ENCODE measurements at regions not wholly inside any gene's neighbourhood (a gene's known extent, or its start where the extent isn't known, plus 50 kb on each side); places are given as distances from the start of the nearest gene placed in this dataset.

DNA sequence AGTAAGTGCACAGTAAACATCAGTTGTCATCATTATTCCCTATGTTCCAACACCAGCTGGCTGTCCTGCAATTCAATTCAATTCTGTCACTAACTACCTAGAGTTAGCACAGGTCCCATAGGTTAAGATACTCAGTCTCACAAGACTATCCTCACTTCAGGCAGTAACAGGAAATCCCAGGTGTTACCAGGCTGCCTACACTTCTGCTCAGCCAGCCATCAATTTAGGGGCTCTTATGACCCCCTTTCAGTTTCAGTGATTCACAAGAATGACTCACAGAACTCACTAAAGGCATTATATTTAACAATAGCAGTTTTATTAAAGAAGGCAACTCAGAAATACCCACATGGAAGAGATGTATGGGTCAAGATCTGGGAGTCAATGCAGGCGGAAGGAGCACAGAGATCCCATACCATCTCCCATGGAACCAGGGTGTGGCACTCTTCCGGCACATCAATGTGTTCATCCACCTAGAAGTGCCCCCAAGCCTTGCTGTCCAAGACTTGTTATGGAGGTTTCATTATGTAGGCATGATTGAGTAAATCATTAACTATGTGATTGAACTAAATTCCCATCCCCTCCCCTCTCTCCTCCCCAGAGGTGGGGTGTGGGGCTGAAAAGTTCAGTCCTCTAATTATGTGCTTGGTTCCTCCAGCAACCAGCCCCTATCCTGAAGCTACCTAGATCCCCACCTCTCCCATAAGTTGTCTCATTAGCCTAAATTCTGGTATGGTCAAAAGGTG, 120.8 kb upstream of the WSCD2 start:
- TF ChIP-seq CTCF (conservative IDR thresholded peaks at IDR 0.05; ENCODE audit: low read depth, low read length): no peak
- TF ChIP-seq RCOR1 (IDR thresholded peaks at IDR 0.05; ENCODE audit: insufficient replicate concordance, low read length): no peak
- TF ChIP-seq, protein P1, sequence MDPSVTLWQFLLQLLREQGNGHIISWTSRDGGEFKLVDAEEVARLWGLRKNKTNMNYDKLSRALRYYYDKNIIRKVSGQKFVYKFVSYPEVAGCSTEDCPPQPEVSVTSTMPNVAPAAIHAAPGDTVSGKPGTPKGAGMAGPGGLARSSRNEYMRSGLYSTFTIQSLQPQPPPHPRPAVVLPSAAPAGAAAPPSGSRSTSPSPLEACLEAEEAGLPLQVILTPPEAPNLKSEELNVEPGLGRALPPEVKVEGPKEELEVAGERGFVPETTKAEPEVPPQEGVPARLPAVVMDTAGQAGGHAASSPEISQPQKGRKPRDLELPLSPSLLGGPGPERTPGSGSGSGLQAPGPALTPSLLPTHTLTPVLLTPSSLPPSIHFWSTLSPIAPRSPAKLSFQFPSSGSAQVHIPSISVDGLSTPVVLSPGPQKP (IDR thresholded peaks at IDR 0.05; ENCODE audit: borderline replicate concordance, low read depth, low read length): no peak
- TF ChIP-seq POLR2A (IDR thresholded peaks at IDR 0.05; ENCODE audit: low read depth, low read length): no peak
- no peak for TF ChIP-seq MXI1 (IDR thresholded peaks at IDR 0.05; ENCODE audit: borderline replicate concordance, low read depth, low read length)
- TF ChIP-seq FOS (IDR thresholded peaks at IDR 0.05; ENCODE audit: low read depth, low read length): no peak
- TF ChIP-seq CEBPB (IDR thresholded peaks at IDR 0.05; ENCODE audit: low read depth, low read length): no peak

Data from IMR-90 (cell line).